LoVo (cell line): ENCODE measurements at regions not wholly inside any gene's neighbourhood (a gene's known extent, or its start where the extent isn't known, plus 50 kb on each side); places are given as distances from the start of the nearest gene placed in this dataset.
"Not testable (repeated sequence)": the region's sequence is repeated elsewhere in the genome, so short reads cannot be mapped to it uniquely, and the experiment has no call there.

Experiments
- DNase-seq: peaks from one replicate; pipeline ENCODE4 v3.0.0-alpha.2; 2016; ENCODE audit warnings: low spot score

GRCh38 chr19:7400815-7401214 lies 52.1 kb downstream of the ARHGEF18 start:
- no peak for DNase-seq

GRCh38 chr19:7401694-7402093 lies 53.0 kb downstream of the ARHGEF18 start:
- DNase-seq: no peak

- DNase-seq: not testable (repeated sequence)
These were observed 56.7 kb downstream of the ARHGEF18 start for GRCh38 chr19:7405482-7405881.

GRCh38 chr19:7408251-7408650 lies 59.5 kb downstream of the ARHGEF18 start:
- no peak for DNase-seq

GRCh38 chr19:7410946-7411345 lies 62.2 kb downstream of the ARHGEF18 start:
- no peak for DNase-seq

- DNase-seq: no peak
These were observed 64.9 kb downstream of the ARHGEF18 start for GRCh38 chr19:7413629-7414028.

- DNase-seq: no peak
These were observed 66.6 kb downstream of the ARHGEF18 start for GRCh38 chr19:7415163-7415856.

- no peak for DNase-seq
These were observed 67.2 kb downstream of the ARHGEF18 start for GRCh38 chr19:7415857-7416371.

- DNase-seq: no peak
These were observed 69.1 kb downstream of the ARHGEF18 start for GRCh38 chr19:7417671-7418324.

GRCh38 chr19:7418596-7418995 lies 69.9 kb downstream of the ARHGEF18 start:
- no peak for DNase-seq

- no peak for DNase-seq
These were observed 69.7 kb downstream of the PEX11G start for GRCh38 chr19:7419153-7419552.

- no peak for DNase-seq
These were observed 68.9 kb downstream of the PEX11G start for GRCh38 chr19:7419777-7420439.

GRCh38 chr19:7421941-7422744 lies 66.7 kb downstream of the PEX11G start:
- DNase-seq: peak; percentile 60
